H1 (cell line): ENCODE measurements at regions not wholly inside any gene's neighbourhood (a gene's known extent, or its start where the extent isn't known, plus 50 kb on each side); places are given as distances from the start of the nearest gene placed in this dataset.

Experiments used
- CTCF ChIA-PET: fragments of 300-600 bp; sonication (Branson Sonifier 250); formaldehyde crosslinking; loops from one replicate; lab custom pipeline; 2021; ENCODE audit not compliant: partially characterized antibody; lab: Charles Lee
- POLR2A ChIA-PET: fragments of 300-600 bp; sonication (Branson Sonifier 250); formaldehyde crosslinking; loops from one replicate; lab custom pipeline; 2021; ENCODE audit warnings: inconsistent platforms; ENCODE audit not compliant: partially characterized antibody; lab: Charles Lee
- DNase-seq, 2 experiments: peaks; one replicate each; pipeline versions ENCODE4 v3.0.0 to v3.0.0-alpha.2; 2010 to 2022; ENCODE audit warnings: low spot score in 2 of 2, low read depth in 1 of 2, mixed read lengths in 1 of 2
- FAIRE-seq: peaks from 2 replicates; lab custom pipeline; 2011; peaks lifted over from hg19 to GRCh38; lab: Jason Lieb, UNC
- H2AFZ ChIP-seq: 2 replicates; pipeline ENCODE4 v1.8.1; 2012; ENCODE audit warnings: low read length, inconsistent platforms
- H2AK5ac ChIP-seq: 2 replicates; pipeline ENCODE4 v1.6.1; 2013; ENCODE audit warnings: low read depth, low read length
- H2BK120ac ChIP-seq: replicated peaks from 2 replicates; pipeline ENCODE3; 2013; ENCODE audit warnings: low read depth, low read length, inconsistent platforms
- H2BK12ac ChIP-seq: 2 replicates; pipeline ENCODE4 v1.6.1; 2013; ENCODE audit warnings: low read depth, low read length
- H2BK15ac ChIP-seq: 2 replicates; pipeline ENCODE4 v1.6.1; 2013; ENCODE audit warnings: low read length
- H2BK20ac ChIP-seq: 2 replicates; pipeline ENCODE4 v1.6.1; 2013; ENCODE audit warnings: low read length
- H2BK5ac ChIP-seq: 2 replicates; pipeline ENCODE4 v1.6.1; 2013; ENCODE audit warnings: low read depth, low read length
- H3K14ac ChIP-seq: 2 replicates; pipeline ENCODE4 v1.6.1; 2013; ENCODE audit warnings: inconsistent platforms; ENCODE audit not compliant: insufficient read length
- H3K18ac ChIP-seq: 2 replicates; pipeline ENCODE4 v1.6.1; 2013; ENCODE audit warnings: low read length; ENCODE audit errors: extremely low read depth
- H3K23ac ChIP-seq: 2 replicates; pipeline ENCODE4 v1.6.1; 2013; ENCODE audit warnings: inconsistent platforms; ENCODE audit not compliant: insufficient read length
- H3K23me2 ChIP-seq: 2 replicates; pipeline ENCODE4 v1.6.1; 2013; ENCODE audit warnings: low read depth, low read length
- H3K27ac ChIP-seq: 2 replicates; pipeline ENCODE4 v1.6.1; 2011; ENCODE audit warnings: low read depth, low read length, inconsistent platforms
- H3K27me3 ChIP-seq, 4 experiments: replicated peaks in 1 of 4; 1 replicate in 1 of 4; 2 replicates in 3 of 4; pipeline versions ENCODE4 v1.6.1 to v1.8.1; 2011 to 2013; ENCODE audit warnings: low read length in 3 of 4, mild to moderate bottlenecking in 3 of 4, inconsistent platforms in 2 of 4, mixed read lengths in 2 of 4, moderate library complexity in 1 of 4; ENCODE audit not compliant: control insufficient read depth in 3 of 4, insufficient read depth in 3 of 4; ENCODE audit errors: extremely low read depth in 1 of 4
- H3K36me3 ChIP-seq, 4 experiments: 2 replicates each; pipeline versions ENCODE4 v1.6.1 to v1.8.1; 2011 to 2013; ENCODE audit warnings: mild to moderate bottlenecking in 4 of 4, low read length in 3 of 4, moderate library complexity in 2 of 4, control low read depth in 1 of 4, inconsistent platforms in 1 of 4; ENCODE audit not compliant: insufficient read depth in 4 of 4, control insufficient read depth in 2 of 4
- H3K4ac ChIP-seq: replicated peaks from 2 replicates; pipeline ENCODE3; 2013; ENCODE audit warnings: low read length, low read depth, mixed read lengths, inconsistent platforms; ENCODE audit not compliant: insufficient read length
- H3K4me1 ChIP-seq, 4 experiments: replicated peaks in 1 of 4; 1 replicate in 1 of 4; 2 replicates in 3 of 4; pipeline versions ENCODE4 v1.6.1 to v1.8.1; 2011 to 2013; ENCODE audit warnings: low read length in 3 of 4, inconsistent platforms in 2 of 4, mixed read lengths in 1 of 4; ENCODE audit not compliant: insufficient read depth in 4 of 4, control insufficient read depth in 3 of 4
- H3K4me2 ChIP-seq, 2 experiments: 2 replicates each; pipeline versions ENCODE4 v1.6.1 to v1.8.1; 2011 to 2013; ENCODE audit warnings: low read depth in 2 of 2, low read length in 2 of 2, control low read depth in 1 of 2, inconsistent platforms in 1 of 2, mild to moderate bottlenecking in 1 of 2; ENCODE audit not compliant: insufficient read depth in 1 of 2
- H3K4me3 ChIP-seq, 4 experiments: fragments of 200-600, 300-600 bp in 1 of 4; sonication (generic), shearing (Covaris generic), sonication (Bioruptor Twin) in 1 of 4; 2 replicates each; pipeline versions ENCODE4 v1.5.1 to v1.8.1; 2011 to 2016; ENCODE audit warnings: low read length in 4 of 4, low read depth in 3 of 4, control low read depth in 2 of 4, inconsistent platforms in 2 of 4, mild to moderate bottlenecking in 2 of 4, mixed read lengths in 1 of 4, moderate library complexity in 1 of 4; ENCODE audit not compliant: insufficient read depth in 2 of 4; ENCODE audit errors: extremely low read depth in 1 of 4
- H3K56ac ChIP-seq: replicated peaks from 2 replicates; pipeline ENCODE3; 2013; ENCODE audit warnings: low read depth, mild to moderate bottlenecking, mixed read lengths, low read length, inconsistent platforms; ENCODE audit not compliant: insufficient read length
- H3K79me1 ChIP-seq: 2 replicates; pipeline ENCODE4 v1.6.1; 2013; ENCODE audit warnings: low read depth, low read length, control low read depth
- H3K79me2 ChIP-seq, 2 experiments: 2 replicates each; pipeline versions ENCODE4 v1.6.1 to v1.8.1; 2012 to 2013; ENCODE audit warnings: low read length in 2 of 2, mild to moderate bottlenecking in 2 of 2, inconsistent platforms in 1 of 2; ENCODE audit not compliant: insufficient read depth in 2 of 2, control insufficient read depth in 1 of 2
- H3K9ac ChIP-seq, 4 experiments: replicated peaks in 1 of 4; 1 replicate in 1 of 4; 2 replicates in 3 of 4; pipeline versions ENCODE4 v1.6.1 to v1.8.1; 2011 to 2013; ENCODE audit warnings: low read depth in 3 of 4, low read length in 3 of 4, control low read depth in 2 of 4, mild to moderate bottlenecking in 2 of 4, moderate library complexity in 2 of 4, inconsistent platforms in 1 of 4; ENCODE audit errors: extremely low read depth in 1 of 4
- H3K9me3 ChIP-seq, 2 experiments: 2 replicates each; pipeline versions ENCODE4 v1.6.1 to v1.8.1; 2012 to 2013; ENCODE audit warnings: mild to moderate bottlenecking in 2 of 2, moderate library complexity in 2 of 2, control low read depth in 1 of 2, inconsistent platforms in 1 of 2, low read depth in 1 of 2, low read length in 1 of 2, mixed read lengths in 1 of 2; ENCODE audit not compliant: insufficient read depth in 2 of 2
- H4K20me1 ChIP-seq, 2 experiments: replicated peaks in 1 of 2; 2 replicates each; pipeline versions ENCODE3 to v1.8.1; 2011 to 2013; ENCODE audit warnings: inconsistent platforms in 2 of 2, low read length in 2 of 2, mild to moderate bottlenecking in 1 of 2; ENCODE audit not compliant: insufficient read depth in 2 of 2, control insufficient read depth in 1 of 2
- H4K5ac ChIP-seq: 2 replicates; pipeline ENCODE4 v1.6.1; 2013; ENCODE audit warnings: low read length, low read depth, mixed read lengths, inconsistent platforms; ENCODE audit not compliant: insufficient read length
- H4K8ac ChIP-seq: 2 replicates; pipeline ENCODE4 v1.8.0; 2013; ENCODE audit warnings: mild to moderate bottlenecking, moderate library complexity, low read length, inconsistent platforms; ENCODE audit not compliant: insufficient read depth; ENCODE audit errors: extremely low read depth
- H4K91ac ChIP-seq: replicated peaks from 2 replicates; pipeline ENCODE3; 2013; ENCODE audit warnings: low read length, mixed read lengths, inconsistent platforms; ENCODE audit not compliant: insufficient read length
- CBX8 ChIP-seq: fragments of 300-800, 300-1000 bp; sonication (generic); IDR thresholded peaks from 2 replicates; pipeline ENCODE4 v1.7.1; 2016; ENCODE audit warnings: low read depth, low read length, borderline replicate concordance
- WGBS, 2 experiments: shearing (Covaris generic) in 1 of 2; methylation state at CpG; one replicate each; pipeline versions ENCODE4 v1.1.6 to v1.1.7; 2013 to 2015; ENCODE audit warnings: low lambda C conversion rate in 2 of 2, mixed read lengths in 2 of 2, inconsistent platforms in 1 of 2, low coverage in 1 of 2, missing lambda C conversion rate in 1 of 2; ENCODE audit not compliant: insufficient replicate concordance in 2 of 2, insufficient coverage in 1 of 2, insufficient read length in 1 of 2; ENCODE audit errors: extremely low coverage in 1 of 2, missing lambda C conversion rate in 1 of 2; 5-methylcytosine and 5-hydroxymethylcytosine counted together

- POLR2A ChIA-PET, result no interaction called here
- no peaks in the 10 kb centered on the region for H3K79me1 ChIP-seq
- H3K27ac ChIP-seq, result no peak overlapping the region
- CTCF ChIA-PET, result no interaction called here
- H4K8ac ChIP-seq, result no peak overlapping the region
- no peaks in the 10 kb centered on the region for H3K27me3 ChIP-seq
- no peak overlapping the region for H2AK5ac ChIP-seq
- no peak overlapping the region for H4K5ac ChIP-seq
- H3K4me1 ChIP-seq, result 0 out of 7 replicates have a peak, but pooled peaks cover 0 to 2% (median 0%) of the 10 kb centered on the region in 4 experiments
- no peak overlapping the region for H2BK15ac ChIP-seq
- FAIRE-seq, result no peak
- DNase-seq, result no peak
- no peak overlapping the region for H4K91ac ChIP-seq
- H2BK12ac ChIP-seq, result no peak overlapping the region
- no peak overlapping the region for H3K18ac ChIP-seq
- no peak overlapping the region for H3K4ac ChIP-seq
- H3K14ac ChIP-seq, result no peak overlapping the region
- no peak overlapping the region for H3K56ac ChIP-seq
- no peak overlapping the region for H2BK5ac ChIP-seq
- no peak overlapping the region for H3K9ac ChIP-seq
- H2AFZ ChIP-seq, result no peak overlapping the region
- H3K23me2 ChIP-seq, result no peaks in the 10 kb centered on the region
- H3K36me3 ChIP-seq, result no peaks in the 10 kb centered on the region
- H3K4me2 ChIP-seq, result no peak overlapping the region
- H3K23ac ChIP-seq, result no peak overlapping the region
- H2BK120ac ChIP-seq, result no peak overlapping the region
- no peaks in the 10 kb centered on the region for H3K79me2 ChIP-seq
- no peak overlapping the region for H3K4me3 ChIP-seq
- peaks cover 4 to 11% of the 10 kb centered on the region in 2 experiments; a peak in 2 of 4 replicates for H3K9me3 ChIP-seq
- H4K20me1 ChIP-seq, result no peaks in the 10 kb centered on the region
- TF ChIP-seq CBX8, result no peak
- TF ChIP-seq, all 59 proteins: peak for 0
- 81% methylated on average over 2 of the region's 2 CpGs; no CpG with 5 or more reads in 1 of the 2 experiments for WGBS, 2 experiments
- H2BK20ac ChIP-seq, result no peak overlapping the region
Measured at GRCh38 chr10:9450801-9451200, 1396.3 kb downstream of the GATA3 start.
